Astrocyte (in vitro differentiated cells and primary cell): ENCODE measurements at regions not wholly inside any gene's neighbourhood (a gene's known extent, or its start where the extent isn't known, plus 50 kb on each side); places are given as distances from the start of the nearest gene placed in this dataset.
"Not testable (repeated sequence)": the region's sequence is repeated elsewhere in the genome, so short reads cannot be mapped to it uniquely, and the experiment has no call there.

Experiments
- DNase-seq: peaks from one replicate; pipeline ENCODE4 v3.0.0-alpha.2; 2010; ENCODE audit warnings: low read depth
- FAIRE-seq: peaks from 2 replicates; lab custom pipeline; 2011; peaks lifted over from hg19 to GRCh38; lab: Jason Lieb, UNC
- H2AFZ ChIP-seq: 2 replicates; pipeline ENCODE4 v1.6.0; 2012; ENCODE audit warnings: low read depth, low read length, inconsistent platforms
- H3K27ac ChIP-seq: 2 replicates; pipeline ENCODE4 v1.5.1; 2011; ENCODE audit warnings: low read depth, low read length, inconsistent platforms
- H3K27me3 ChIP-seq: 2 replicates; pipeline ENCODE4 v1.6.0; 2011; ENCODE audit warnings: low read length, inconsistent platforms; ENCODE audit not compliant: insufficient read depth
- H3K36me3 ChIP-seq: 2 replicates; pipeline ENCODE4 v1.5.1; 2011; ENCODE audit warnings: low read length, inconsistent platforms; ENCODE audit not compliant: insufficient read depth
- H3K4me1 ChIP-seq: 2 replicates; pipeline ENCODE4 v1.5.1; 2011; ENCODE audit warnings: low read length, inconsistent platforms; ENCODE audit not compliant: insufficient read depth
- H3K4me2 ChIP-seq: 2 replicates; pipeline ENCODE4 v1.6.0; 2012; ENCODE audit warnings: low read length, inconsistent platforms
- H3K4me3 ChIP-seq: 2 replicates; pipeline ENCODE4 v1.5.1; 2011; ENCODE audit warnings: low read depth, mild to moderate bottlenecking, low read length, inconsistent platforms; ENCODE audit not compliant: insufficient read depth
- H3K79me2 ChIP-seq: 2 replicates; pipeline ENCODE4 v1.6.0; 2012; ENCODE audit warnings: mild to moderate bottlenecking, low read length, inconsistent platforms; ENCODE audit not compliant: insufficient read depth
- H3K9ac ChIP-seq: 2 replicates; pipeline ENCODE4 v1.6.0; 2012; ENCODE audit warnings: mild to moderate bottlenecking, low read length, inconsistent platforms
- H3K9me3 ChIP-seq: 2 replicates; pipeline ENCODE4 v1.5.1; 2012; ENCODE audit warnings: low read depth, mild to moderate bottlenecking, low read length, inconsistent platforms; ENCODE audit not compliant: insufficient read depth
- H4K20me1 ChIP-seq: 2 replicates; pipeline ENCODE4 v1.6.0; 2012; ENCODE audit warnings: low read length, inconsistent platforms; ENCODE audit not compliant: insufficient read depth
- H3K27ac Mint-ChIP-seq: one replicate; pipeline ENCODE4 v1.8.0; 2021; ENCODE audit warnings: mild to moderate bottlenecking, mixed read lengths; ENCODE audit not compliant: unreplicated experiment
- H3K27me3 Mint-ChIP-seq: one replicate; pipeline ENCODE4 v1.8.0; 2021; ENCODE audit warnings: low read depth, mixed read lengths; ENCODE audit not compliant: unreplicated experiment
- H3K36me3 Mint-ChIP-seq: one replicate; pipeline ENCODE4 v1.8.0; 2021; ENCODE audit warnings: low read depth, mixed read lengths; ENCODE audit not compliant: unreplicated experiment
- H3K4me1 Mint-ChIP-seq: one replicate; pipeline ENCODE4 v1.8.0; 2021; ENCODE audit warnings: low read depth, mixed read lengths; ENCODE audit not compliant: unreplicated experiment
- H3K4me3 Mint-ChIP-seq: one replicate; pipeline ENCODE4 v1.8.0; 2021; ENCODE audit warnings: mild to moderate bottlenecking, moderate library complexity, mixed read lengths; ENCODE audit not compliant: unreplicated experiment
- H3K9me3 Mint-ChIP-seq: one replicate; pipeline ENCODE4 v1.8.0; 2021; ENCODE audit warnings: mild to moderate bottlenecking, mixed read lengths; ENCODE audit not compliant: unreplicated experiment
- CTCF ChIP-seq: IDR thresholded peaks from 2 replicates; pipeline ENCODE4 v1.5.1; 2011; ENCODE audit warnings: low read depth, mild to moderate bottlenecking, inconsistent platforms, low read length, moderate library complexity; ENCODE audit not compliant: insufficient read depth
- EZH2 ChIP-seq: IDR thresholded peaks from 2 replicates; pipeline ENCODE4 v1.6.1; 2012; ENCODE audit warnings: mild to moderate bottlenecking, low read length, inconsistent platforms; ENCODE audit not compliant: insufficient read depth

GRCh38 chr3:110017304-110017703 lies 680.0 kb upstream of the DPPA4 start:
- no peak overlapping the region for H3K27ac Mint-ChIP-seq
- no peaks in the 10 kb centered on the region for H3K9me3 ChIP-seq
- no peak for DNase-seq
- H3K4me3 ChIP-seq = no peak overlapping the region
- no peaks in the 10 kb centered on the region for H4K20me1 ChIP-seq
- H2AFZ ChIP-seq = no peak overlapping the region
- no peak for FAIRE-seq
- no peaks in the 10 kb centered on the region for H3K36me3 Mint-ChIP-seq
- H3K4me1 ChIP-seq = no peaks in the 10 kb centered on the region
- no peaks in the 10 kb centered on the region for H3K36me3 ChIP-seq
- H3K27me3 Mint-ChIP-seq = no peaks in the 10 kb centered on the region
- H3K9me3 Mint-ChIP-seq = no peaks in the 10 kb centered on the region
- H3K27me3 ChIP-seq = no peaks in the 10 kb centered on the region
- H3K4me3 Mint-ChIP-seq = no peak overlapping the region
- H3K4me1 Mint-ChIP-seq = peaks cover 5% of the 10 kb centered on the region
- no peak overlapping the region for H3K27ac ChIP-seq
- TF ChIP-seq EZH2 (no peak), CTCF (no peak)
- no peaks in the 10 kb centered on the region for H3K79me2 ChIP-seq
- no peak overlapping the region for H3K4me2 ChIP-seq
- no peak overlapping the region for H3K9ac ChIP-seq

DNA sequence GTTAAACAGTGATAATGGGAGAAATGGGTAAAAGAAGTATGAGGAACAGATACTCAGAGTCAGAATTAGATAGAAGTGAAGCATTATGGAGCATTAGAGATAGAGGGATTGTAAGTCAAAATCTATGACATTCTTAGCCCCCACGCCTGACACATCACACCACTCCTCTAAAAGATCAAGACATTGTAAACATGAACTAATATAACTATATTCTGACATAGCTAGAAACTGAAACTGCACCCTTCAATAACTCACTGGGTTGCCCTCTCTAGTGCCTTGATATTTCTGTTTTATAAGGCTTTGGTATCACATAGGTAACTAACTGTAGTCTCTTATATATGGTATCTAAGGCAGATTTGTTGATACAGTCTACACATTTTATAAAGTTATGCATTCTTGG lies 684.3 kb upstream of the DPPA4 start:
- no peak for TF ChIP-seq EZH2
- H3K9me3 ChIP-seq = no peaks in the 10 kb centered on the region
- no peaks in the 10 kb centered on the region for H3K79me2 ChIP-seq
- H2AFZ ChIP-seq = no peak overlapping the region
- no peaks in the 10 kb centered on the region for H3K9me3 Mint-ChIP-seq
- H3K4me3 ChIP-seq = no peak overlapping the region
- no peaks in the 10 kb centered on the region for H3K36me3 ChIP-seq
- DNase-seq (no peak), FAIRE-seq (no peak)
- no peak overlapping the region for H3K4me3 Mint-ChIP-seq
- no peak overlapping the region for H3K9ac ChIP-seq
- no peak overlapping the region for H3K27ac Mint-ChIP-seq
- H3K27me3 ChIP-seq = no peaks in the 10 kb centered on the region
- no peak overlapping the region for H3K4me2 ChIP-seq
- H3K4me1 ChIP-seq = no peaks in the 10 kb centered on the region
- H3K27ac ChIP-seq = no peak overlapping the region
- no peaks in the 10 kb centered on the region for H3K27me3 Mint-ChIP-seq
- H3K4me1 Mint-ChIP-seq = peaks cover 3% of the 10 kb centered on the region
- H4K20me1 ChIP-seq = no peaks in the 10 kb centered on the region
- no peaks in the 10 kb centered on the region for H3K36me3 Mint-ChIP-seq

DNA sequence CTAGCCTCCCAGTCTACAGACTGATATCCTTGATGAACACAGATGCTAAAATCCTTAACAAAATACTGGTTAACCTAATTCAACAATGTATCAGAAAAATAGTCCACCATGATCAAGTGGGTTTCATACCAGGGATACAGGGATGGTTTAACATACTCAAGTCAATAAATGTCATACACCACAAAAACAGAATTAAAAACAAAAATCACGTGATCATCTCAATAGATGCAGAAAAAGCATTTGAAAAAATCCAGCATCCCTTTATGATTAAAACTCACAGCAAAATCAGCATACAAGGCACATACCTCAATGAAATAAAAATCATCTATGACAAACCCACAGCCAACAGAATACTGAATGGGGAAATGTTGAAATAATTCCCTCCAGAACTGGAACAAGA lies 685.7 kb upstream of the DPPA4 start:
- not testable (repeated sequence) for H3K27me3 ChIP-seq, H3K9me3 ChIP-seq, DNase-seq, FAIRE-seq, H3K36me3 ChIP-seq, H3K27ac ChIP-seq, H3K27me3 Mint-ChIP-seq, H3K4me3 ChIP-seq, H3K36me3 Mint-ChIP-seq, H3K4me1 ChIP-seq, H3K27ac Mint-ChIP-seq, H3K4me2 ChIP-seq, H3K4me3 Mint-ChIP-seq, H3K79me2 ChIP-seq, H2AFZ ChIP-seq, H4K20me1 ChIP-seq, H3K4me1 Mint-ChIP-seq, H3K9me3 Mint-ChIP-seq, H3K9ac ChIP-seq

DNA sequence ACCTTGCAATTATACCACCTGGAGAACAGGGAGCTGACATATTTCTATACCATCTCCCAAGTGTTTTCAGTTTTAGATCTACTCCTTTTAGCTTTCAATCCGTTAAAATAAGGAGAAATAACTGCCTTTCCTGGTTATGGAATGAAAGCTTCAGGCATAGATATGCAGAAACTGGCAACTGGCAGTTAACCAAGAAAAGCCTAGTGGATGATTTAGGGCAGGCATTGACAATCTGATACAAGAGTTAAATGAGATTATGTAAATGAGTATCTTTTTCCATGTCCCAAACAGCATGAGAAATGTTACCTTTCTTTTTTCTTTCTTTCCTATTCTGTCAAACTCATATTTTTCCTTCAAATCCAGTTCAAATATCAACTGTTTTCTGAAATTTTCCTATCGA lies 689.1 kb upstream of the DPPA4 start:
- peaks cover 4% of the 10 kb centered on the region for H3K4me1 Mint-ChIP-seq
- no peaks in the 10 kb centered on the region for H3K36me3 Mint-ChIP-seq
- H3K9me3 Mint-ChIP-seq = peaks cover 5% of the 10 kb centered on the region
- no peaks in the 10 kb centered on the region for H3K9me3 ChIP-seq
- H3K4me1 ChIP-seq = peaks cover 5% of the 10 kb centered on the region
- H3K27ac ChIP-seq = no peak overlapping the region
- DNase-seq (no peak), FAIRE-seq (no peak)
- H2AFZ ChIP-seq = no peak overlapping the region
- H3K36me3 ChIP-seq = no peaks in the 10 kb centered on the region
- no peaks in the 10 kb centered on the region for H3K27me3 ChIP-seq
- no peak for TF ChIP-seq EZH2
- TF ChIP-seq CTCF = no peak
- no peak overlapping the region for H3K9ac ChIP-seq
- no peak overlapping the region for H3K27ac Mint-ChIP-seq
- H3K4me3 ChIP-seq = no peak overlapping the region
- H3K79me2 ChIP-seq = no peaks in the 10 kb centered on the region
- no peak overlapping the region for H3K4me2 ChIP-seq
- H3K4me3 Mint-ChIP-seq = no peak overlapping the region
- no peaks in the 10 kb centered on the region for H4K20me1 ChIP-seq
- no peaks in the 10 kb centered on the region for H3K27me3 Mint-ChIP-seq
